ENCODE measurements at regions not wholly inside any gene's neighbourhood (a gene's known extent, or its start where the extent isn't known, plus 50 kb on each side); places are given as distances from the start of the nearest gene placed in this dataset.
A peak's percentile ranks its signal among the peaks of the same experiment; 100 is the strongest.
"Not testable (repeated sequence)": the region's sequence is repeated elsewhere in the genome, so short reads cannot be mapped to it uniquely, and the experiment has no call there.

DNA sequence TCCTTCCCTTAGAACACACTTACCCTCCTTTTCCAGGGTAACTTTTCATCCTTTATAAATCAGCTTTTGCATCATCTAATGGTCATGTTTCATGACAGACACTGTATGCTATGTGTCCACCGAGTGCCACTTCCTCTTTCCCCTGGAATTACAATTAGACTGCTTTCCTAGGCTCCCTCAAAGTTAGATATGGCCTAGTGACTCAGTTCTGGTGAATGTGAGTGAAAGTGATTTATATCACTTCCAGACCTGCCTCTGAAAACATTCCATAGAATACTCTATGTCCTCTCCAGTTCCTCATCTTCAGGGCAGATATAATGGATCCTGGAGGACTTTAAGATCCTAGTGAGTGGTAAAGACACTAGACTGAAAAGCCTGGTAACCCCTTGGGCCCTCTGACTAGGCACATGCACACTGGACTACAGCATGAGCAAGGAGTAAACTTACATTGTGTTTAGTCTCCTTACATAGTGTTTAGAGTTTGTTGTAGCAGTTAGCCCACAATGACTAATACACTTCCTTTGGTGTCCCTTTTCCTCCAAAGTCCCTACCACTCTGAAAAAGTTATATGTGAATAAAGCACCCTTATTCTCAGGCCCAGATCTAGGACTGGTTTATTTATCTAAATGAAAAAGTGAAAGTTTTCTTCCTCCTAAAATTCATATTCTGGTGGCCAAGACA lies 59.3 kb downstream of the GPR88 start:
- DNase-seq: peak; percentile 91

- DNase-seq: no peak
These were observed 59.8 kb downstream of the GPR88 start for GRCh38 chr1:100597784-100598183.

- DNase-seq: not testable (repeated sequence)
These were observed 62.4 kb downstream of the GPR88 start for GRCh38 chr1:100600377-100600776.

- not testable (repeated sequence) for DNase-seq
These were observed 64.1 kb downstream of the GPR88 start for GRCh38 chr1:100602028-100602427.

DNA sequence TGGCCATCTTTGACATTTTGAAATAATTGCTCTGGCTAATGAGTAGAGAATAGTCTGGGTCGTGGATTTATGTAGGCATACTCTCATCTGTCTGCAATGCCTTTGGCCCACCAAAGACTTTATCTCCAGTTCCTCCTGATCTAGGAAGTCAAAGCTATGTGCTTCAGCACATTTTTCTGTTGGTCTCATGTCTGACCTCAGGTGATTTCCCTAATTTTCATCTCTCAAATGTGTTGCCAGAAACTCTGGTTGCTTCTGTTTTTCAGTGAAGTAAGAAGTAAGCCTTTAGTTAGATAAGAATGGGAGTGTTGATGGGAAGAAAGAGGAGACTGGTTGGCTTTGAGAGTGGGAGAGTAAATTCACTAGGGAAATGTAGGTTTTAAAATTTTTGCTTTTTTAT lies 66.4 kb downstream of the GPR88 start:
- DNase-seq: no peak

- DNase-seq: peak; percentile 60
These were observed 68.5 kb downstream of the GPR88 start for GRCh38 chr1:100606438-100606837.

DNA sequence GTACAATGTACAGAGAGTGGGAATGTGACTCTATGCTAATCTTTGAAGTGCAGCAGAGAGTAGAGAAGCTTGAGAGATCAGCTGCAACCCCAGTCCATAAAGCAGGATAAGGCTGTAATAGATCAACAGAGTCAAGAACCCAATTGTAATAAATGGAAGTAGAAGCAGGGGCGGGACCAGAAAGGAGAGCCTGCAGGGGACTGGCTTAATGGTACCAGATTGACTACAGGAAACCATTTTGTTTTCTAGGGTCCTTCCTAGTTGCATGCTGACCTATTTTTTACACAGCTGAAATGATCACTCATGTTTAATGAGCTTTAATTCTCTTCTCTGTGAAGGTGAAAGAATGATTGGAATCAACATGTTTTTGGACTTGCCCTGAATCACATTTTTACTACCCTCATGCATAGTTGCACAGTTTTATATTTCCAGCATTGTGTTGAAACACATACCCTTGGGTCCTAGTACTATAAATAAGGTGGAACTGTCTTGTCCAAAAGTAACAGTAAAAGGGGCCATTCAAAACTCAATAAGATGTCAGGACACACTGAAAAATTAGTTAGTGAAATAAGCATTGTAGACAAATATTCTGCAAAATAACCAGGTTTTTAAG lies 69.8 kb downstream of the GPR88 start:
- DNase-seq: no peak

DNA sequence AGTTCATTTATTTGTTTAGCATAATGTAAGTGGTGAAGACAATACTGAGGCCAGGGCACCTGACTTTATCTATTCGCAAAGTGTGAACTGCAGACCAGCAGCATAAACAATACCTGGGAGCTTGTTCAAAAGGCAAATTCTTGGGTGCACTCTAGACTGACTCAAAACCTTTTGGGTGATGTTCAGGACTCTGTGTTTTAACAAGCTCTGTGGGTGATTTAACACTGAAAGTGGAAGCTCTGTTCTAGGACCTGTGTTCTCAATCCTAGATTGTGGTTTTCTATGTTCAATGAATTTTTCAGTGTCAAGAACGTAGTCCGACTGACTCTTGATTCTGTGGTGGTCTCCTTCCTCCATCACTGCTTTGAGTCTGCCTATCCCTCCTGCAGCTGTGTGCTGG lies 71.9 kb downstream of the GPR88 start:
- DNase-seq: no peak

GRCh38 chr1:100611086-100611485 lies 73.1 kb downstream of the GPR88 start:
- DNase-seq: no peak

- no peak for DNase-seq
These were observed 74.6 kb downstream of the GPR88 start for GRCh38 chr1:100612540-100612939.

- no peak for DNase-seq
These were observed 76.0 kb downstream of the GPR88 start for GRCh38 chr1:100613817-100614559.

DNA sequence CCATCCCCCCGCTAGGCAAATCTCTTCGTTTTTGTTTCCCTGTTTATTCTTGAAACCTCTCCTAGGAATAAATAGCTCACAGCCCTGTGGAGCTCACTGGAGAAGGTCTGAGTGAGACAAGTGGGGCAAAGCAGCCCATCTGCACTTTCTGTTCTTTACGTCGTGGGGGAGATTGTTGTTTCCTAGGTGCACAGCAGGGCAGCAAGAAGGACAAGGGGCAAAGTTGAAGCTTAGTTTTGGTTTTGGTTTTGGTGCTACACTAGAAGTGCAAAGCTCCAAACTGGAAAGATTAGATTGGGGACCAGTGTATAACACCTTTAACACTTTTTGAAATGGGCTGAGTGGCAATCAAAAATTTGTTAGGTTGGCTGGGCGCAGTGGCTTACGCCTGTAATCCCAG lies 76.6 kb downstream of the GPR88 start:
- no peak for DNase-seq

GRCh38 chr1:100615686-100616085 lies 77.7 kb downstream of the GPR88 start:
- DNase-seq: no peak

DNA sequence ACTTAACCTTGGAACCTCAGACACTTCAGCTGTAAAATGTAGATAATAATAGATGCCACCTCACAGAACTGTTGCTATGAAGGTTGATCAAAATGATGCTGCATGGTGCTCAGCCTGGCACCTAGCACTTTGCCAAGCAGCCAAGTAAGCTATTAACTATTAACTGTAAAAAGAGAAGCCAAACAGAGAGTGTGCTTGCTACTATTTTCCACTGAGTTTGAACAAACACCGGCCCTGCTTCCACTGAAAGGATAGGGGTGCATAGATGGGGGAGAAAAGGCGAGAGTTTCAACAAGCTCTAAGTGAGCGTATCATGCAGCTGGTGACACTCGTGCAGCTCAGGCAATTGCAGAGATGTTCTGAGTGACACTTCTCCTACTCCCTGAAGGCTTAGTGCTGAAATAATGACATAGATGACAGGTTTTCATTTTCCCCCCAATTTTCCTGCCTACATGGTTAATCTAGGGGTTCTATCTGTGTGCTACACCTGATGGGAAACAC lies 78.2 kb downstream of the GPR88 start:
- DNase-seq: no peak

DNA sequence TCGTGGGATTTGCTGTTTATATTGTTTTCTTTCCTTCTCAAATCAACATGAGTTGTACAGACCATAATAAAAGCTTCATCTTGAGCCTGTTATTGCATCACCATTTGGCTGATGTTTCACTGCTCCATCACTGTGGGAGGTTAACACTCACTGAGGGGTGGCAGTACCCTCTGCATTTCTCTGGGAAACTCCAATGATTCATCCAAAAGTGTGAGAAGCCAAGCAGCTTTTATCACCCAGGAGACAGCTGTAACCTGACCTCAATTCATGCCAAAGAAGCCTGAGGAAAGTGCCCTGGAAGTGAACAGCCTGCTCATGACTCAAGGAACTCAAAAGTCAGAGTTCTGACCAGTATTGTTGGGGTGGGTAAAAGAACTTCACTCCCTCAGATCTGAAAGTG lies 84.1 kb downstream of the GPR88 start:
- DNase-seq: peak; percentile 68

GRCh38 chr1:100622506-100622905 lies 84.6 kb downstream of the GPR88 start:
- DNase-seq: no peak

DNA sequence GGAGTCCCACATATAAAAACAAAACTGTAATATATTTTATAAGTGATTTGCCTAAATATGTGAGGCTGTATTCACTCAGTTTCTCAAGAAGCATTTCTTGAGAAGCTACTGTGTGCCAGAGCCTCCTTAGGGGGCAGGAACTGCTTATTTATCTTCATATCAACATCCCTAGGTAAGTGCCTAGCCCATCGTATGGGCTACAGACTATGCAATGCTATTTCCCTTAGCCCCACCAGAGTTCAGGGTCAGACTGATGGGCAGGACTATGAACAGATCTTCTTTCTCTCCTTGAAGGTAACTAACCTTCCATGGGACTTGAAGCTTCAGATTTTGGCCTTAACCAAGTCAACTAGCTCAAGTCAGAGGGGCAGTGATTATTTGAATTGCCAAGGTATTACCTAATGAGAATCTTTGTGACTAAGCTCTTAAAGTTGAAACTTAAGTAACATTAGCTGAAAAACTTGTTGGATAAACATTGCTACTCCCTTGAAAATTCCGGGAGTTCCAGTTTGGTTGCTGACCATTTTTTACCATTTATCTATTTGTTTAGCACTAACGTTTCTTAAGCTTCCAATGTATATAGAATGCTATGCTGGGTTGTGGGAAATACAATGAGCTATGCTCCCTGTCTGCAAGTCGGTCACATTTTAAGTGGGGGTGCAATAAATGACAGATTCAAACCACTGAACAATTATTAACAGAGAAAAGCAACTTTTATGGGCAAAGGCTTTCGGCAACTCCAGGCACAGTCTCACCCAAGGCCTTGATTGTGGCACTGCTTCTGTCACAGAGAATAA lies 85.2 kb downstream of the GPR88 start:
- DNase-seq: no peak

- no peak for DNase-seq
These were observed 87.1 kb downstream of the GPR88 start for GRCh38 chr1:100624886-100625610.

- DNase-seq: peak; percentile 51
These were observed 88.5 kb downstream of the GPR88 start for GRCh38 chr1:100626397-100626796.

- DNase-seq: peak; percentile 79
These were observed 89.2 kb downstream of the GPR88 start for GRCh38 chr1:100627054-100627716.

DNA sequence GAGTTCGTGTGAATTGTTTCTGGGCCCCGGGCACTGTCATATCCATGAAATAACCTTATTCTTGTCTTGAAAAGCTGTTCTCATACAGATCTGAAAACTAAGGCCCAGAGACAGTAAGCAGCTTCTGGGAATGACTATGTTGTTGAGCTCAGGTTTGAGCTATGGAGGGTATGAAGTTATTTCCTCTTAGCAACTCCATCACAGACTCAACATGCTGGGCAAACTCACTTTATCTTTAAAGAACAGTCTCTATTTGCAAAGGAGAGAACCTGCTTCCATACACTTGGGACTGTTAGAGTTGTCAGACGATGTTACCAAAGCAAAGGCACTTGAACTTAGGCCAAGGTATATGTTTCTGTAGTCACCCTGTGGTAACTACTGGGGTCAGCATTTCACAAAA lies 90.0 kb downstream of the GPR88 start:
- DNase-seq: no peak

GRCh38 chr1:100628631-100629081 lies 90.7 kb downstream of the GPR88 start:
- DNase-seq: no peak

Measured in MV-4-11 (cell line).